MM.1S (cell line): ENCODE measurements at regions not wholly inside any gene's neighbourhood (a gene's known extent, or its start where the extent isn't known, plus 50 kb on each side); places are given as distances from the start of the nearest gene placed in this dataset.
"Not testable (repeated sequence)": the region's sequence is repeated elsewhere in the genome, so short reads cannot be mapped to it uniquely, and the experiment has no call there.

Experiments
- DNase-seq: peaks from one replicate; pipeline ENCODE4 v3.0.0-alpha.2; 2015
- H2AFZ ChIP-seq: fragments of 300-600 bp; sonication (generic); 2 replicates; pipeline ENCODE4 v1.6.0; 2016; ENCODE audit warnings: antibody characterized with exemption, low read length
- H3F3A ChIP-seq: fragments of 300-600 bp; sonication (generic); 2 replicates; pipeline ENCODE4 v1.6.1; 2016; ENCODE audit warnings: mild to moderate bottlenecking, antibody characterized with exemption, low read length, moderate library complexity, mixed read lengths; ENCODE audit not compliant: insufficient read depth
- H3K27ac ChIP-seq: fragments of 300-600 bp; sonication (generic); 2 replicates; pipeline ENCODE4 v1.5.1; 2016; ENCODE audit warnings: mild to moderate bottlenecking, low read length
- H3K27me3 ChIP-seq: fragments of 300-600 bp; sonication (generic); replicated peaks from 2 replicates; pipeline ENCODE4 v1.6.0; 2016; ENCODE audit warnings: low read length; ENCODE audit not compliant: insufficient read depth
- H3K36me3 ChIP-seq: fragments of 300-600 bp; sonication (generic); replicated peaks from 2 replicates; pipeline ENCODE4 v1.6.1; 2016; ENCODE audit warnings: mild to moderate bottlenecking, low read length, mixed read lengths; ENCODE audit not compliant: insufficient read depth
- H3K4me1 ChIP-seq: fragments of 300-600 bp; sonication (generic); 2 replicates; pipeline ENCODE4 v1.6.1; 2016; ENCODE audit warnings: low read length, mixed read lengths
- H3K4me2 ChIP-seq: fragments of 300-600 bp; sonication (generic); 2 replicates; pipeline ENCODE4 v1.6.0; 2016; ENCODE audit warnings: low read depth, low read length
- H3K4me3 ChIP-seq: fragments of 300-600 bp; sonication (generic); 2 replicates; pipeline ENCODE4 v1.5.1; 2016; ENCODE audit warnings: low read length, mixed read lengths
- H3K79me2 ChIP-seq: fragments of 300-600 bp; sonication (generic); 2 replicates; pipeline ENCODE4 v1.6.1; 2016; ENCODE audit warnings: mixed run types, low read length, mixed read lengths
- H3K9ac ChIP-seq: fragments of 300-600 bp; sonication (generic); 2 replicates; pipeline ENCODE4 v1.6.1; 2016; ENCODE audit warnings: low read length, mixed read lengths
- H3K9me2 ChIP-seq: fragments of 300-600 bp; sonication (generic); replicated peaks from 2 replicates; pipeline ENCODE4 v1.6.1; 2016; ENCODE audit warnings: mild to moderate bottlenecking, low read length, mixed read lengths; ENCODE audit not compliant: insufficient read depth
- H3K9me3 ChIP-seq: fragments of 300-600 bp; sonication (generic); replicated peaks from 2 replicates; pipeline ENCODE4 v1.6.1; 2016; ENCODE audit warnings: mild to moderate bottlenecking, low read length, mixed read lengths; ENCODE audit not compliant: insufficient read depth
- H4K20me1 ChIP-seq: fragments of 300-600 bp; sonication (generic); 2 replicates; pipeline ENCODE4 v1.6.1; 2016; ENCODE audit warnings: mild to moderate bottlenecking, low read length, moderate library complexity, mixed read lengths; ENCODE audit not compliant: insufficient read depth
- EZH2 ChIP-seq: fragments of 300-600 bp; sonication (generic); optimal IDR thresholded peaks from 2 replicates; pipeline ENCODE3; 2017; ENCODE audit warnings: low read depth, mild to moderate bottlenecking, antibody characterized with exemption, low read length, mixed read lengths
- EZH2phosphoT487 ChIP-seq: fragments of 300-600 bp; sonication (generic); IDR thresholded peaks from 2 replicates; pipeline ENCODE4 v1.6.1; 2018; ENCODE audit warnings: antibody characterized with exemption, low read length
- TF ChIP-seq, protein P1 (sequence below): fragments of 300-600 bp; sonication (generic); IDR thresholded peaks from 2 replicates; pipeline ENCODE4 v1.5.1; 2016; ENCODE audit warnings: antibody characterized with exemption, low read length, mixed read lengths

DNA sequence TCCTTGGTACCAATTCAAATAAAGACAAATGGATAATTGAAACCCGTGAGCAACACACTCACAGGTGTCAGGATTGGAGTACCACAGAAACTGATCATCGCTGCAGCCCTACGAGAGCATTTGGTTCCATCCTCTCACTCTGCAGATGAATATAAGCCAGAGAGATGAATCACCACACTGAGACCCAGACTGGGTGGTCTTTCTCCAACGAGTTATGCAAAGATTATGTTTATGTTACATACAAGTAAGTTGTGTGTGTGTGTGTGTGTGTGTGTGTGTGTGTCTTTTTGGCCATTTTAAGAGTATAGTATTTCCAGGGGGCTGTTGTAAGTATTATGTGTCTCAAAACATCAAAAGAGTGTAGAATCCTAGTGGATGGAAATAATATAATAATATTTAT is 329.5 kb upstream of the ZFP42 start:
- H3K27me3 ChIP-seq = no peaks in the 10 kb centered on the region
- no peaks in the 10 kb centered on the region for H3K9me2 ChIP-seq
- no peak overlapping the region for H3K4me3 ChIP-seq
- H3K79me2 ChIP-seq = no peaks in the 10 kb centered on the region
- H3K4me1 ChIP-seq = no peaks in the 10 kb centered on the region
- H3K9me3 ChIP-seq = no peaks in the 10 kb centered on the region
- H3F3A ChIP-seq = no peaks in the 10 kb centered on the region
- TF ChIP-seq EZH2 (no peak), EZH2phosphoT487 (no peak)
- TF ChIP-seq, protein P1, sequence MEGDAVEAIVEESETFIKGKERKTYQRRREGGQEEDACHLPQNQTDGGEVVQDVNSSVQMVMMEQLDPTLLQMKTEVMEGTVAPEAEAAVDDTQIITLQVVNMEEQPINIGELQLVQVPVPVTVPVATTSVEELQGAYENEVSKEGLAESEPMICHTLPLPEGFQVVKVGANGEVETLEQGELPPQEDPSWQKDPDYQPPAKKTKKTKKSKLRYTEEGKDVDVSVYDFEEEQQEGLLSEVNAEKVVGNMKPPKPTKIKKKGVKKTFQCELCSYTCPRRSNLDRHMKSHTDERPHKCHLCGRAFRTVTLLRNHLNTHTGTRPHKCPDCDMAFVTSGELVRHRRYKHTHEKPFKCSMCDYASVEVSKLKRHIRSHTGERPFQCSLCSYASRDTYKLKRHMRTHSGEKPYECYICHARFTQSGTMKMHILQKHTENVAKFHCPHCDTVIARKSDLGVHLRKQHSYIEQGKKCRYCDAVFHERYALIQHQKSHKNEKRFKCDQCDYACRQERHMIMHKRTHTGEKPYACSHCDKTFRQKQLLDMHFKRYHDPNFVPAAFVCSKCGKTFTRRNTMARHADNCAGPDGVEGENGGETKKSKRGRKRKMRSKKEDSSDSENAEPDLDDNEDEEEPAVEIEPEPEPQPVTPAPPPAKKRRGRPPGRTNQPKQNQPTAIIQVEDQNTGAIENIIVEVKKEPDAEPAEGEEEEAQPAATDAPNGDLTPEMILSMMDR = no peak
- H2AFZ ChIP-seq = no peak overlapping the region
- no peak overlapping the region for H3K9ac ChIP-seq
- no peak for DNase-seq
- no peak overlapping the region for H3K4me2 ChIP-seq
- H3K36me3 ChIP-seq = no peaks in the 10 kb centered on the region
- H3K27ac ChIP-seq = no peak overlapping the region
- H4K20me1 ChIP-seq = no peaks in the 10 kb centered on the region

GRCh38 chr4:187666697-187667494 is 328.7 kb upstream of the ZFP42 start:
- H3K36me3 ChIP-seq = no peaks in the 10 kb centered on the region
- H3K9ac ChIP-seq = no peak overlapping the region
- no peak for DNase-seq
- H3K27ac ChIP-seq = no peak overlapping the region
- no peaks in the 10 kb centered on the region for H3K79me2 ChIP-seq
- H3K27me3 ChIP-seq = no peaks in the 10 kb centered on the region
- TF ChIP-seq EZH2 (no peak), EZH2phosphoT487 (no peak)
- TF ChIP-seq, protein P1 = no peak
- no peaks in the 10 kb centered on the region for H3F3A ChIP-seq
- no peaks in the 10 kb centered on the region for H3K9me2 ChIP-seq
- H4K20me1 ChIP-seq = no peaks in the 10 kb centered on the region
- no peak overlapping the region for H2AFZ ChIP-seq
- H3K4me3 ChIP-seq = no peak overlapping the region
- no peaks in the 10 kb centered on the region for H3K4me1 ChIP-seq
- no peaks in the 10 kb centered on the region for H3K9me3 ChIP-seq
- no peak overlapping the region for H3K4me2 ChIP-seq

DNA sequence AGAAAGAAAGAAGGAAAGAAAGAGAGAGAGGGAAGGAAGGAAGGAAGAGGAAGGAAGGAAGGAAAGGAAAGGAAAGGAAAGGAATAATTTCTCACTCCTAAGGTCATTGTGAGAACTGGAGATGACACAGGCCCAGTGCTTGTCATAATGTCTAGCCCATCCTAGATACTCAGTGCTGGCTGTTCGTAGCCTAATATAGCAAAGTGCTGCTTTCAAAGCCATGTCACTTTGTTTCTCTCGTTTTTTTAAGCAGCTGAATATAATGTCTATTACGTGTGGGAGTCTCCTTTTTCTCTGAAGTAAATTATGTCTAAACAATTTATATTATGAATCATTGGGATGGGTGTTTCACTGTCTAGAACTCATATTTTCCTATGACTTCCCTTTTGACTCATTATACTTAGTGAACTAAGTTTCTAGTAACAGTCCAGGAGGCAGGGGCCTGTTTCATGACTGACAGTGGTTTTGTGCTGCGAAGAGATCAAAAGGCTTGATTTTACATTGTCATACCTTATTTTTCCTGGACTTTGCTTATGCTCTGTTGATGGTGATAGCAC is 327.0 kb upstream of the ZFP42 start:
- Histone ChIP-seq H3K79me2 (no peaks in the 10 kb centered on the region), H3K9me2 (no peaks in the 10 kb centered on the region), H3K4me1 (no peaks in the 10 kb centered on the region), H3K4me3 (no peak overlapping the region), H3K27me3 (no peaks in the 10 kb centered on the region), H3K9me3 (no peaks in the 10 kb centered on the region), H3K27ac (no peak overlapping the region), H3K4me2 (no peak overlapping the region), H4K20me1 (no peaks in the 10 kb centered on the region), H3K36me3 (no peaks in the 10 kb centered on the region), H2AFZ (no peak overlapping the region), H3K9ac (no peak overlapping the region), H3F3A (no peaks in the 10 kb centered on the region)
- DNase-seq = no peak
- TF ChIP-seq, protein P1 = no peak
- TF ChIP-seq EZH2phosphoT487 (no peak), EZH2 (no peak)

DNA sequence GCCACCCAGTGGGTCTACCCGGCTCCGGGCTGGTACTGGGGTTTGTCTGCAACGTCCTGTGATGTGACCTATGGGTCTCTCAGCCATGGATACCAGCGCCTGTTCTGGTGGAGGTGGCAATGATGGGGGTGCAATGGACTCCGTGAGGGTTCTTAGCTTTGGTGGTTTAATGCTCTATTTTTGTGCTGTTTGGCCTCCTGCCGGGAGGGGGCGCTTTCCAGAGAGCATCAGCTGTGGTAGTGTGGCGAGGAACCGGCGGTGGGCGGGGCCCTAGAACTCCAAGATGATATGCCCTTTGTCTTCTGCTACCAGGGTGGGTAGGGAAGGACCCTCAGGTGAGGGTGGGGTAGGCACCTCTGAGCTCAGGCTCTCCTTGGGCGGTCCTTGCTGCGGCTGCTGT is 324.1 kb upstream of the ZFP42 start:
- not testable (repeated sequence) for H3K9ac ChIP-seq, H3K27ac ChIP-seq, H3K9me3 ChIP-seq, H3K4me3 ChIP-seq, H3K4me1 ChIP-seq, H3K9me2 ChIP-seq, H3K27me3 ChIP-seq, H3F3A ChIP-seq, DNase-seq, H2AFZ ChIP-seq, H3K79me2 ChIP-seq, H3K36me3 ChIP-seq, H4K20me1 ChIP-seq, H3K4me2 ChIP-seq

DNA sequence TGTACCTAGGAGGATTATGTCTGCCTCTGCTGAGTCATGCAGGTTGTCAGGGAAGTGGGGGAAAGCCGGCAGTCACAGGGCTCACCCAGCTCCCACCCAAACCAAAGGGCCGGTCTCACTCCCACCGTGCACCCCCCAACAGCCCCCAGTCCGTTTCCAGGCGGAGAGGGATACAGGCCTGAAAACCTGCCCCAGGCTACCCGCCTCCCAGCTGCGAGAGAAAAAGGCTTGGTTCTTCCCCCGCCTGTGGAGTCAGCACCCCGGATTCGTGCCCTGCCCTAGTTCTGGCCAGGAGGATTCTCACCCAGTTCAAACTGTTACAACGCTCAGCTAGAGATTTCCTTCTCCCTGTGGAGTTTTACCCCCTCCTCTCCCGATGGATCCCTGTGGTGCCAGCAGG is 323.6 kb upstream of the ZFP42 start:
- H3K27me3 ChIP-seq, DNase-seq, H3K9ac ChIP-seq, H3K9me3 ChIP-seq, H3K4me3 ChIP-seq, H3K27ac ChIP-seq, H3K36me3 ChIP-seq, H3K79me2 ChIP-seq, H3K4me2 ChIP-seq, H3K9me2 ChIP-seq, H3K4me1 ChIP-seq, H2AFZ ChIP-seq, H4K20me1 ChIP-seq, H3F3A ChIP-seq: not testable (repeated sequence)
